ENCODE measurements at regions not wholly inside any gene's neighbourhood (a gene's known extent, or its start where the extent isn't known, plus 50 kb on each side); places are given as distances from the start of the nearest gene placed in this dataset.

DNA sequence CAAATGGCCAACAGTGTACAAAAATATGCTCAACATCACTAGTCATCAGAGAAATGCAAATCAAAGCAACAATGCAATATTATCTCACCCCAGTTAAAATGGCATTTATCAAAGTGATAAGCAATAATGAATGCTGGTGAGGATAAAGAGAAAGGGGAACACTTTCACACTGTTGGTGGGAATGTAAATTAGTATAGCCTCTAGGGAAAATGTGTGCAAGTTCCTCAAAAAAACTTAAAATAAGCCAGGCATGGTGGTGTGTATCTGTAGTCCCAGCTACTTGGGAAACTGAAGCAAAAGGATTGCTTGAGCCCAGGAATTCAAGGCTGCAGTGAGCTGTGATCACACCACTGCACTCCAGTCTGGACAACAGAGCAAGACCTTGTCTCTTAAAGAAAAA lies 572.1 kb downstream of the NLGN4X start:
- no peaks in the 10 kb centered on the region for H3K4me1 ChIP-seq
- no peaks in the 10 kb centered on the region for H3K27me3 ChIP-seq (replicated peaks; ENCODE audit: control insufficient read depth, insufficient read depth, low read length)
- no peaks in the 10 kb centered on the region for H3K36me3 Mint-ChIP-seq (ENCODE audit: insufficient read depth, unreplicated experiment)
- intact Hi-C loops (cut with micrococcal nuclease; ENCODE audit: unreplicated experiment) = no loop called here
- peaks cover 9% of the 10 kb centered on the region for H3K9me3 Mint-ChIP-seq (ENCODE audit: unreplicated experiment)
- H3K27ac Mint-ChIP-seq (ENCODE audit: unreplicated experiment) = no peak overlapping the region
- H3K4me1 Mint-ChIP-seq (ENCODE audit: low read depth, unreplicated experiment) = no peaks in the 10 kb centered on the region
- H3K36me3 ChIP-seq (ENCODE audit: control insufficient read depth, insufficient read depth, low read length) = no peaks in the 10 kb centered on the region
- H3K4me3 ChIP-seq (ENCODE audit: low read depth, low read length) = no peak overlapping the region
- no peak overlapping the region for H3K4me3 Mint-ChIP-seq (ENCODE audit: unreplicated experiment)
- ChIA-PET CTCF (no interaction called here), POLR2A (no interaction called here)
- BruUV-seq (replicated peaks) = no TSS peak
- no peak for DNase-seq
- TF ChIP-seq CTCF (IDR thresholded peaks at IDR 0.05; ENCODE audit: insufficient read depth in 1 of 2, low read depth in 1 of 2, low read length in 1 of 2, severe bottlenecking in 1 of 2, unreplicated experiment in 1 of 2) = no peak
- peaks cover 2% of the 10 kb centered on the region for H3K27me3 Mint-ChIP-seq (ENCODE audit: insufficient read depth, unreplicated experiment)
- H3K9me3 ChIP-seq = no peaks in the 10 kb centered on the region

DNA sequence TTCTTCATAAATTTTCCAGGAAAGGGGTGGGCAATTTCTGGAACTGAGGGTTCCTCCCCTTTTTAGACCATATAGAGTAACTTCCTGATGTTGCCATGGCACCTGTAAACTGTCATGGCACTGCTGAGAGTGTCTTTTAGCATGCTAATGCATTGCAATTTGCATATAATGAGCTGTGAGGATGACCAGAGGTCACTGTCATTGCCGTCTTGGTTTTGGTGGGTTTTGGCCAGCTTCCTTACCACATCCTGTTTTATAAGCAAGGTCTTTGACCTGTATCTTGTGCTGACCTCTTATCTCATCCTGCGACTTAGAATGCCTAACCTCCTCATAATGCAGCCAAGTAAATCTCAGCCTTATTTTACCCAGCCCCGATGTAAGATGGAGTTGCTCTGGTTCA lies 577.8 kb downstream of the NLGN4X start:
- Histone ChIP-seq H3K4me1 (no peaks in the 10 kb centered on the region), H3K27me3 (replicated peaks; ENCODE audit: control insufficient read depth, insufficient read depth, low read length) (no peaks in the 10 kb centered on the region), H3K4me3 (ENCODE audit: low read depth, low read length) (no peak overlapping the region), H3K9me3 (no peaks in the 10 kb centered on the region), H3K36me3 (ENCODE audit: control insufficient read depth, insufficient read depth, low read length) (no peaks in the 10 kb centered on the region)
- POLR2A ChIA-PET = no interaction called here
- CTCF ChIA-PET = no interaction called here
- Mint-ChIP-seq H3K4me3 (ENCODE audit: unreplicated experiment) (no peak overlapping the region), H3K27ac (ENCODE audit: unreplicated experiment) (no peak overlapping the region), H3K36me3 (ENCODE audit: insufficient read depth, unreplicated experiment) (no peaks in the 10 kb centered on the region), H3K27me3 (ENCODE audit: insufficient read depth, unreplicated experiment) (peaks cover 7% of the 10 kb centered on the region), H3K4me1 (ENCODE audit: low read depth, unreplicated experiment) (no peaks in the 10 kb centered on the region), H3K9me3 (ENCODE audit: unreplicated experiment) (peaks cover 17% of the 10 kb centered on the region)
- BruUV-seq (replicated peaks) = no TSS peak
- intact Hi-C loops (cut with micrococcal nuclease; ENCODE audit: unreplicated experiment) = no loop called here
- TF ChIP-seq CTCF (IDR thresholded peaks at IDR 0.05; ENCODE audit: insufficient read depth in 1 of 2, low read depth in 1 of 2, low read length in 1 of 2, severe bottlenecking in 1 of 2, unreplicated experiment in 1 of 2) = no peak
- no peak for DNase-seq

DNA sequence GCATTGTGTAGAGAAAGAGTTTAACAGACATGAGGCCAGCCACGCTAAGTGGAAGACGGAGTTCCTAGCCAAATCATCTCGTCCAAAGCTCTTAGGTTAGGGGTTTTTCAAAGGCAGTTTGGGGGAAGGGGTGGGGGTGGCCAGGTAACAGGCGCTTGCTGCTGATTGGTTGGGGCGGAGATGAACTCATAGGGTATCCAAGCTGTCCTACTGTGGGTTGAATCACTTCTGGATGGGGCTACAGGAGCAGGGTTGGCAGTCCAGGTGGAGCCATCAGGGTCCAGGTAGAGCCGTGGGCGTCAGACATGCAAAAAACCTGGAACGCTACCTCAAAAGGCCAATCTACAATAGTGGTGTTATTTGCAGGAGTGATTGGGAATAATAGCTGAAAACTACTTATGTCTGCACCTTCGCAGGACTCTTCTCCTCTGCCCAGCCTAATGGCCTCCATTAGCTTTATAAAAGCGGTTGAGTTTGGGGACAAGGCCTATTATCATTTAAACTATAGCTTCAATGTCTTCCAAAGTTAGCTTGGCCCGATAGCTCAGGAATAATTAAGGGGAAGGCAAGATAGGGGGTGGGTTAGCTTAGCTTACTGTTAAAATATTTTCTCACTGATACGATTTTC lies 579.6 kb downstream of the NLGN4X start:
- no peaks in the 10 kb centered on the region for H3K4me1 ChIP-seq
- CTCF ChIA-PET = no interaction called here
- DNase-seq = no peak
- Mint-ChIP-seq H3K36me3 (ENCODE audit: insufficient read depth, unreplicated experiment) (no peaks in the 10 kb centered on the region), H3K27me3 (ENCODE audit: insufficient read depth, unreplicated experiment) (peaks cover 10% of the 10 kb centered on the region), H3K4me1 (ENCODE audit: low read depth, unreplicated experiment) (no peaks in the 10 kb centered on the region), H3K27ac (ENCODE audit: unreplicated experiment) (no peak overlapping the region), H3K9me3 (ENCODE audit: unreplicated experiment) (peaks cover 12% of the 10 kb centered on the region), H3K4me3 (ENCODE audit: unreplicated experiment) (no peak overlapping the region)
- H3K36me3 ChIP-seq (ENCODE audit: control insufficient read depth, insufficient read depth, low read length) = no peaks in the 10 kb centered on the region
- intact Hi-C loops (cut with micrococcal nuclease; ENCODE audit: unreplicated experiment) = no loop called here
- H3K4me3 ChIP-seq (ENCODE audit: low read depth, low read length) = no peak overlapping the region
- POLR2A ChIA-PET = no interaction called here
- no peak for TF ChIP-seq CTCF (IDR thresholded peaks at IDR 0.05; ENCODE audit: insufficient read depth in 1 of 2, low read depth in 1 of 2, low read length in 1 of 2, severe bottlenecking in 1 of 2, unreplicated experiment in 1 of 2)
- no TSS peak for BruUV-seq (replicated peaks)
- no peaks in the 10 kb centered on the region for H3K27me3 ChIP-seq (replicated peaks; ENCODE audit: control insufficient read depth, insufficient read depth, low read length)
- H3K9me3 ChIP-seq = no peaks in the 10 kb centered on the region
